ENCODE measurements at regions not wholly inside any gene's neighbourhood (a gene's known extent, or its start where the extent isn't known, plus 50 kb on each side); places are given as distances from the start of the nearest gene placed in this dataset.
"Not testable (repeated sequence)": the region's sequence is repeated elsewhere in the genome, so short reads cannot be mapped to it uniquely, and the experiment has no call there.

DNA sequence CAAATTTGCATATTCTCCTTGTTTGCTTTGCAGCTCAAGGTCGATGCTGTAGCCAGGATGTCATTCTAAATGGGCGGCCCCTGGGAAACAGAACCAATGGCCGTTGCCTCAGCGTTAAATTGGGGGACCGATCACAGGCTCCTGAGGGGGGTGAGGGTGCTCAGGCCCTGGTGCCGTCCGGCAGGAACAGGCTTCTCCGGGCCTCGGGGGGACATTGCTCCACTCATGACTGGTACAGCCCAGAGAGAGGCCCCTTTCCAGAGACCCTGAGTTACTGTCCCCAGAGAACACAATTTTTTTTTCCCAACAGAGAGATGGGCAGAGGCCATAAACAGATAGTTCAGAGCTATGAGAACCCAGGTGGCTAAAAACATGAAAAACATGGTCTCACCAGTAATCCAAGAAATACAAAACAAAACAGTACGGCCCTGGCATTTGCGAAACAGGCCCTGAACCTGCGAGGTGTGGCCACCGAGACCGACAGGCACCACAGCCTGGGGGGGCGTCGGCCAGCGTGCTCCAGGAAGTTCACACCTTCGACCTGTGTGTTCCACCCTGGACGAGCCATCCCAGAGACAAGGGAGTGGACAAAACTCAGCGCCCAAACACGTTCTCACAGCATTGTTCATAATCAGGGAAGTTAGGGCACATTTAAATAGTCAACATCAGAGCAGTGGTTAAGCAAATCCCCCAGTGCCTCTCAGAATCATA is 82.8 kb downstream of the METRNL start:
- no peak overlapping the region for H3K27ac Mint-ChIP-seq (ENCODE audit: low read depth)
- H3K36me3 Mint-ChIP-seq (ENCODE audit: insufficient read depth), result no peaks in the 10 kb centered on the region
- no peak for ATAC-seq (replicated peaks; ENCODE audit: extremely low read depth, poor library complexity, severe bottlenecking)
- DNase-seq (ENCODE audit: low spot score in 2 of 2), result peak; percentile 6 to 8
- no peaks in the 10 kb centered on the region for H3K9me3 Mint-ChIP-seq
- H3K27me3 Mint-ChIP-seq, result peaks cover 47% of the 10 kb centered on the region
- H3K4me1 Mint-ChIP-seq, result no peaks in the 10 kb centered on the region
- H3K4me3 Mint-ChIP-seq, result no peak overlapping the region

DNA sequence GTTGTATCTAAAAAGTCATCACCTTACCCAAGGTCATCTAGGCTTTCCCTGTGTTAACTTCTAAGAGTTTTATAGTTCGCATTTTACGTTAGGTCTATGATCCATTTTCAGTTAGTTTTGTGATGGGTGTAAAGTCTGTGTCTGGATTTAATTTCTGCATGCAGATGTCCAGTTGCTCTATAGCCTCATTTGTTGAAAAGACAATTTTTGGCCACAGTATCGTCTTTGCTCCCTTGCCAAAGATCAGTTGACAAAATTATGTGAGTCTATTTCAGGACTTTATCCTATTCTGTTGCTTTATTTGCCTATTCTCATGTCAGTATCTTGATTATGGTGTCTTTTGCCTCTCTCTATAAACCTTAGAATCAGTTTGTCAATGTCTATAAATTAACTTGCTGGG is 85.1 kb downstream of the METRNL start:
- Mint-ChIP-seq H3K4me3 (no peak overlapping the region), H3K4me1 (no peaks in the 10 kb centered on the region), H3K27ac (ENCODE audit: low read depth) (no peak overlapping the region), H3K27me3 (peaks cover 50% of the 10 kb centered on the region), H3K36me3 (ENCODE audit: insufficient read depth) (no peaks in the 10 kb centered on the region), H3K9me3 (no peaks in the 10 kb centered on the region)
- ATAC-seq (replicated peaks; ENCODE audit: extremely low read depth, poor library complexity, severe bottlenecking) (no peak), DNase-seq (ENCODE audit: low spot score in 2 of 2) (no peak)

DNA sequence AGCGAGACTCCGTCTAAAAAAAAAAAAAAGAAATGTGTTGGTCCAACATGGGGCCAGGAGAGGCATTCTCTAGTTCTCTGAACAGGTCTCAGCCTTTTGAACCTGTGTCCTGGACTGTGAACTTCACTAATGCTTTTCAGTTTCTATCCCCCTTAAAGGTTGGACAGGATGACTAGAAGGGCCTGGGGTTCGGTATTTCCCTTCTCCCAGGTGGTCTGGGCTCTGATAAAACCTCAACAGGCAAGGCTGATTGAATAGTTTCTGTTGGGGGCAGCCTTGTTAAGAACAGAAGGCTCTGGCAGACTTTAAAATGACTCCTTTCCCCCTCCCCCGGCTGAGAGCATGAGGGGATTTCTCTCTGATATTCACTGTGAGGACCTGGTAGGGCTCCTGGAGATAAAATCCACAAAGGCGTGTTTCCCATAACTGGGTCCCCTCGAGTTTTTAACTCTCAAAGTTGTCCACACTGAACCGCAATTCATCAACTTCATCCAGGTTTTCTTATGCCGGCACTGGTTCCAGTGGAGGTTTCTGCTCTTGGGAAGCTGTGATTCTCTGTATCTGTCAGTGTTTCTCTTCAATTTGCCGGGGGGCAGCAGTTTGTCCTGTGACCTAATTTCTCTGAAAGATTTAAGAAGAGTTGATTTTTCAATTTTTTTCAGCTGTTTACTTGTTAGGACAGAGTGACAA is 91.3 kb downstream of the METRNL start:
- Mint-ChIP-seq H3K4me1 (no peaks in the 10 kb centered on the region), H3K9me3 (no peaks in the 10 kb centered on the region), H3K27me3 (peaks cover 25% of the 10 kb centered on the region), H3K4me3 (no peak overlapping the region), H3K27ac (ENCODE audit: low read depth) (no peak overlapping the region), H3K36me3 (ENCODE audit: insufficient read depth) (no peaks in the 10 kb centered on the region)
- ATAC-seq (replicated peaks; ENCODE audit: extremely low read depth, poor library complexity, severe bottlenecking) (no peak), DNase-seq (ENCODE audit: low spot score in 2 of 2) (no peak)

DNA sequence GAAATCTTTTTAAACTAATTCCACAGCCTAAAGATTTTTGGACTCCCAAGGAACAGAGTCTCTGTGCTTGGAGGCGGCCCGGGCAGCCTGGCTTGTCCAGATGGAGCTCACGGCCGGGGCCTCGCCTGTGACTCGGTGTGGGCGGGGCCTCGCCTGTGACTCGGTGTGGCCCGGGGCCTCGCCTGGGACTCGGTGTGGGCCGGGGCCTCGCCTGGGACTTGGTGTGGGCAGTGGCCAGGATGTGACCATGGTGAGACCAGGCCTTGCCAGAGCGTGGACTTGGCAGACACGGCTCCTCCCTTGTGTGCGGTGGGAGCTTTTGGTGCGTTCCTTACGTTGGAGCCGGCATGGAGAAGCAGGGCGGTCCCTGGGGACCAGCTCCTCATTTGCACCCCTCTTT is 92.3 kb downstream of the METRNL start:
- no peaks in the 10 kb centered on the region for H3K9me3 Mint-ChIP-seq
- no peak for ATAC-seq (replicated peaks; ENCODE audit: extremely low read depth, poor library complexity, severe bottlenecking)
- DNase-seq (ENCODE audit: low spot score in 2 of 2), result no peak
- no peak overlapping the region for H3K27ac Mint-ChIP-seq (ENCODE audit: low read depth)
- H3K36me3 Mint-ChIP-seq (ENCODE audit: insufficient read depth), result no peaks in the 10 kb centered on the region
- H3K4me1 Mint-ChIP-seq, result peaks cover 6% of the 10 kb centered on the region
- no peak overlapping the region for H3K4me3 Mint-ChIP-seq
- peaks cover 25% of the 10 kb centered on the region for H3K27me3 Mint-ChIP-seq

DNA sequence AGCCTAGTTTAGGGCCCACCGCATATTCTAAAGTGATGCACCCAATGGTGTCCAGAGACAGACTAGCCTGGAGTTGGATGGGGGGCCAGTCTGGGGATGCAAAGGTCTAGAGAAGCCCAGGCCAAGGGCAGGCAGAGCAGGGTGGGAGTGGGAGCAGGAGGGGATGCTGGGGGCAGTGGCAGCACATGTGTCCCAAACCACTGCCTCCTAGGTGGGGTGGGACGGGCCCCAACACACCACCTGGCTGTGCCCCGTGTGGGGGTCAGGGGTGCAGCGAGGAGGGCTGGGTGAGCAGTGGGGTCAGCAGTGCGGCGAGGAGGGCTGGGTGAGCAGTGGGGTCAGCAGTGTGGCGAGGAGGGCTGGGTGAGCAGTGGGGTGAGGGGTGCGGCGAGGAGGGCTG is 92.7 kb downstream of the METRNL start:
- not testable (repeated sequence) for H3K9me3 Mint-ChIP-seq; H3K27ac Mint-ChIP-seq (ENCODE audit: low read depth); H3K36me3 Mint-ChIP-seq (ENCODE audit: insufficient read depth); H3K4me1 Mint-ChIP-seq; ATAC-seq (replicated peaks; ENCODE audit: extremely low read depth, poor library complexity, severe bottlenecking); H3K4me3 Mint-ChIP-seq; DNase-seq (ENCODE audit: low spot score in 2 of 2)
- H3K27me3 Mint-ChIP-seq, result peaks cover 25% of the 10 kb centered on the region

DNA sequence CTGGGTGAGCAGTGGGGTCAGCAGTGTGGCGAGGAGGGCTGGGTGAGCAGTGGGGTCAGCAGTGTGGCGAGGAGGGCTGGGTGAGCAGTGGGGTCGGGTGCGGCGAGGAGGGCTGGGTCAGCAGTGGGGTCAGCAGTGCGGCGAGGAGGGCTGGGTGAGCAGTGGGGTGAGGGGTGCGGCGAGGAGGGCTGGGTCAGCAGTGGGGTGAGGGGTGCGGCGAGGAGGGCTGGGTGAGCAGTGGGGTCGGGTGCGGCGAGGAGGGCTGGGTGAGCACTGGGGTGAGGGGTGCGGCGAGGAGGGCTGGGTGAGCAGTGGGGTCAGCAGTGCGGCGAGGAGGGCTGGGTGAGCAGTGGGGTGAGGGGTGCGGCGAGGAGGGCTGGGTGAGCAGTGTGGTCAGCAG is 93.2 kb downstream of the METRNL start:
- not testable (repeated sequence) for H3K4me3 Mint-ChIP-seq; ATAC-seq (replicated peaks; ENCODE audit: extremely low read depth, poor library complexity, severe bottlenecking); H3K9me3 Mint-ChIP-seq; DNase-seq (ENCODE audit: low spot score in 2 of 2); H3K27ac Mint-ChIP-seq (ENCODE audit: low read depth); H3K36me3 Mint-ChIP-seq (ENCODE audit: insufficient read depth); H3K4me1 Mint-ChIP-seq
- H3K27me3 Mint-ChIP-seq, result peaks cover 25% of the 10 kb centered on the region

DNA sequence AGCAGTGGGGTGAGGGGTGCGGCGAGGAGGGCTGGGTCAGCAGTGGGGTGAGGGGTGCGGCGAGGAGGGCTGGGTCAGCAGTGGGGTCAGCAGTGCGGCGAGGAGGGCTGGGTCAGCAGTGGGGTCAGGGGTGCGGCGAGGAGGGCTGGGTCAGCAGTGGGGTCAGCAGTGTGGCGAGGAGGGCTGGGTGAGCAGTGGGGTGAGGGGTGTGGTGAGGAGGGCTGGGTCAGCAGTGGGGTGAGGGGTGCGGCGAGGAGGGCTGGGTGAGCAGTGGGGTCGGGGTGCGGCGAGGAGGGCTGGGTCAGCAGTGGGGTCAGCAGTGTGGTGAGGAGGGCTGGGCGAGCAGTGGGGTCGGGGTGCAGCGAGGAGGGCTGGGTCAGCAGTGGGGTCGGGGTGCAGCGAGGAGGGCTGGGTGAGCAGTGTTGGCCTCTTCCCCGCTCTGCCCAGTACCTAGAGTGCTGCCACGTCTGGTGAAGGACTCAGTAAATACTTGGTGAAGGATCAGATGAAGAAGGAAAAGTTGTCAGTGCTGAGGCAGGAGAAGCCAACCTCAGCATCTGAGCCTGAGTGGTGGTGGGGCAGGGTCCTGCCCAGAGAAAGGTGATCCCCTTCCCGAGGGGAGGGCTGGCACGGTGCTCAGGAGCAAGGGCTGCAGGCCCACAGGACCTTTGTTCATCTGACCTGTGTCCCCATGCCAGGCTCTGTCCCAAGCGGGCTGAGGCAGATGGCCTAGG is 93.9 kb downstream of the METRNL start:
- DNase-seq (ENCODE audit: low spot score in 2 of 2); H3K4me3 Mint-ChIP-seq; H3K36me3 Mint-ChIP-seq (ENCODE audit: insufficient read depth); ATAC-seq (replicated peaks; ENCODE audit: extremely low read depth, poor library complexity, severe bottlenecking); H3K9me3 Mint-ChIP-seq; H3K4me1 Mint-ChIP-seq; H3K27ac Mint-ChIP-seq (ENCODE audit: low read depth): not testable (repeated sequence)
- peaks cover 21% of the 10 kb centered on the region for H3K27me3 Mint-ChIP-seq

DNA sequence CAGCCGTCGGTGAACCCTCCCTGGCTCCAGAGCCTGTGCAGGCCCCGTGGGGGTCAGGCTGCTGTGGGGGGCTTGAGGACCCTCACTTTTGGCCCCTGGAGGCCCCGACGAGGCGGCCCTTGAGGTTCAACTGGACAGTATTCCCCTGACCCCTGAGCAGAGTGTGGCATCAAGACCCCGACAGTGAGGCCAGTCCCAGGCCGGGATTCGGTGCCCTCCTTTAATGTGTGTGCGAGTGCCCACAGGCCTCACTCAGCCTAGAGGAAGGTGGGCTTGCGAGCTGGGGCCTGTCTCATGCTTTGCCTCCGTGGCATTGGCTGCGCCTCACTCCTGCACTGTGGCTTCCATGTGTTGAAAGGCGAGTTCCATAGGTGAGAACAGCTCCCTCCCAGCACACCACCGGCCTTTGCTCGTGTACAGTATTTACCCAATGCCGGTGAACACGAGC is 94.5 kb downstream of the METRNL start:
- DNase-seq (ENCODE audit: low spot score in 2 of 2), result no peak
- H3K36me3 Mint-ChIP-seq (ENCODE audit: insufficient read depth), result no peaks in the 10 kb centered on the region

DNA sequence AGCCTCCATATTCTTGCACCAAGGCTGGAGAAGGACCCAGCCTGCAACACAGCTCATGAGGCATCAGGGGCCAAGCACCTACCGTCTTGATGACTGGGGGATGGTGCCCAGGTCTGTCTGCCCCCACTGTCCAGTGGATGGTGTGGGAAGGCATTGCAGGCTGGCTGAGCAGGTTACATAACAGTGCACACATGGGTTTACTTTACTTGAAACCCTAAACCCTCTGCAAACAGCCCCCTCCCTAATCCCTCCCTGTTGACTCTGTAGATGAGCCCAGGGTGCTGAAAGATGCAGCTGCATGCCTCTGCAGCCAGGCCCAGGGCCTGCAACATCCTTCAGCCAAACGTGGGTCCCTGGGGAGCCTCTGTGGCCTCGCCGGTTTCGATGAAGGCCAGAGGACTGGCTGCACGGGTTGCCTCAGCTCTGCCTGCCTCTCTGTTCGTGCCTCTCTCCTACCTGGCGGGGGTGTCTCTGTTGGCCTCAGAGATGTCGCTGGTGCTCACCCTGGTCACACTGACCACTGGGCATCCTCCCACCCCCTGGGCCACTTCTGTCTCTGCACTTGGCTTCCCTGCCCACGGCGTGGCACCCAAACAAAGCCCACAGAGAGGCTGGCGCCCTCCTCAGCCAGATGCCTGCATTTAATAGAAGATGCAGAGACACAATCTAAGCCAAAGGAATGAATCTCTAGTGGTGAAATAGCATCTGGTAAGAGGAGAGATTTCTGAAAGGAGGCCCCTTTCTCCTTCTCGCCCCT is 95.1 kb downstream of the METRNL start:
- Mint-ChIP-seq H3K4me1 (peaks cover 6% of the 10 kb centered on the region), H3K4me3 (no peak overlapping the region), H3K27ac (ENCODE audit: low read depth) (no peak overlapping the region), H3K36me3 (ENCODE audit: insufficient read depth) (no peaks in the 10 kb centered on the region), H3K9me3 (no peaks in the 10 kb centered on the region), H3K27me3 (peaks cover 9% of the 10 kb centered on the region)
- no peak for ATAC-seq (replicated peaks; ENCODE audit: extremely low read depth, poor library complexity, severe bottlenecking)
- no peak for DNase-seq (ENCODE audit: low spot score in 2 of 2)

More for the DNA sequence above, 94.5 kb downstream of the METRNL start:
- no peak overlapping the region for H3K27ac Mint-ChIP-seq (ENCODE audit: low read depth)
- H3K4me1 Mint-ChIP-seq, result peaks cover 6% of the 10 kb centered on the region
- ATAC-seq (replicated peaks; ENCODE audit: extremely low read depth, poor library complexity, severe bottlenecking), result no peak
- H3K4me3 Mint-ChIP-seq, result no peak overlapping the region
- peaks cover 15% of the 10 kb centered on the region for H3K27me3 Mint-ChIP-seq
- no peaks in the 10 kb centered on the region for H3K9me3 Mint-ChIP-seq

DNA sequence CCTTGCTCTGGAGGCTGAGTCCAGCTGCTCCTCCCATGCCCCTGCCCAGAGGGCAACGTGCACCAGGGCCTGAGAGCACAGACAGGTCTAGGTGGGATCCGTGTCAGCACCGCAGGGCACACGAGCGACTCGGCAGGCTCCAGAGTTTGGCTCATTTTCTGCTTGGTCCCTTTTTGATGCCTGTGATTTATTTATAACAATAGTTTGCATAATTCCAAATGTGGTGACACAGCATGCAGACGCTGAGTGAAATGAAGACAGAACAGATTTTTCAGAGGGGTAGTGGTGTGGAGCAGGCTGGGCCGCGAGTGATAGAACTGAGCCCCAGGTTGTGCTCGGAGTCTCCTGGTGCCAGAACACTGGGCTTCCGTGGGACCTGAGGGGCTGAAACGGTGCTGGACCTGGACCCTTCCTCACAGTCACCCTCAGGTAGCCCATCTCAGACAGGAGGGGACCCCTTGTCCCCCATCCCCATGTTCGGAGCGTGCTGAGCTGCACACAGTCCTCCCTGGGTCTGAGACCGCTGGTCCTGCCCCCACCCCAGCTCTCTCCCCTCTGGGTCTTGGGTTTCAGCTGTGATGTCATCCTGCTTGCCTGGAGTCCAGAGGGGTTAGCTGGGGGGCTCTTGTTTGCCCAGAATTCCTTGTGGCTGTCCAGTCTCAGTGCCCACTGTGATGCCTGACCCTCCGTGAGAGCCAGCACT is 95.9 kb downstream of the METRNL start:
- Mint-ChIP-seq H3K36me3 (ENCODE audit: insufficient read depth) (no peaks in the 10 kb centered on the region), H3K4me3 (no peak overlapping the region), H3K27ac (ENCODE audit: low read depth) (no peak overlapping the region), H3K27me3 (peaks cover 1% of the 10 kb centered on the region), H3K9me3 (no peaks in the 10 kb centered on the region), H3K4me1 (peaks cover 6% of the 10 kb centered on the region)
- ATAC-seq (replicated peaks; ENCODE audit: extremely low read depth, poor library complexity, severe bottlenecking) (no peak), DNase-seq (ENCODE audit: low spot score in 2 of 2) (no peak)

DNA sequence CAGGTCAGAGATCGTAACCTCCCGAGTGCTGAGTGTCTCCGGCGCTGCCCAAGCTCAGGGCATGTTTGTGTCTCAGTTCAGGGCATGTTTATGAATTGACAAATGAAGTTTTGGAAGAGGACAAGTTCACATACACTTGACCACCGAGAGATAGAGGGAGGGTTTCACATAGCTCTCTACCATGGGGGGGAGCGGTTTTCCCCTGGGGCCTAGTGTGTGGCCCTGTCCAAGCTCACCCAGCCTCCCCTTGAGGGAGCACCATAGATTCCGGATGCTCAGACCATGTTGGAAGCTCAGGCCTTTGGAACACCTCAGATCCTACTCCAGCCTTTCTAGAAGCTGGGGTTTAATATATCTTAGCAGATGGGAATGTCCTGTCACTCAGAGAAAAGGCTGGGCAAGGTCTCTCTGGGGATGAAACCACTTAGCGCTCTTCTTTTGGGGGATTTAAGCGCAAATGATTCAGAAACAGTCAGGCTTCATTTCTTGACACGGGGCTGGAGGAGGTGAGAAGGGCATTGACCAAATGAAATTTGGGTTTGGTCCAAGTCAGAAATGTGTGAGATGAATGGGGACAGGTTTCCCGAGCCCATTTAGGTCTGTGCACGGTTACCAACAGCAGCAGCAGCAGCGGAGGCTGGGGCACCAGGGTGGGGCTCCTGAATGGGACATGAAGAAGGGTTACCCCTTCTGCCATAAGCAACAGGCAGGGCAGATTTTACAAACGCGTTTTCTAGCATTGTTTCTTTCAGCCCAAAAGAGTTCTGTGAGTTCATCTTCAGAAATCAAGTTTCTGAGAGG is 96.6 kb downstream of the METRNL start:
- Mint-ChIP-seq H3K36me3 (ENCODE audit: insufficient read depth) (no peaks in the 10 kb centered on the region), H3K4me1 (peaks cover 6% of the 10 kb centered on the region), H3K27me3 (no peaks in the 10 kb centered on the region), H3K27ac (ENCODE audit: low read depth) (no peak overlapping the region), H3K9me3 (no peaks in the 10 kb centered on the region), H3K4me3 (no peak overlapping the region)
- ATAC-seq (replicated peaks; ENCODE audit: extremely low read depth, poor library complexity, severe bottlenecking) (no peak), DNase-seq (ENCODE audit: low spot score in 2 of 2) (no peak)
